AG09319 (cell line): ENCODE measurements at regions not wholly inside any gene's neighbourhood (a gene's known extent, or its start where the extent isn't known, plus 50 kb on each side); places are given as distances from the start of the nearest gene placed in this dataset.

Experiments used
- DNase-seq: peaks from one replicate; pipeline ENCODE4 v3.0.0-alpha.2; 2010; ENCODE audit warnings: low read depth; ENCODE audit errors: extremely low read depth
- TF ChIP-seq, protein P1 (sequence below): IDR thresholded peaks from 2 replicates; pipeline ENCODE4 v1.5.1; 2011; ENCODE audit warnings: low read depth, mild to moderate bottlenecking, inconsistent platforms, low read length, moderate library complexity

GRCh38 chr5:8213701-8214240 is 344.8 kb downstream of the MTRR start:
- DNase-seq = no peak
- TF ChIP-seq, protein P1, sequence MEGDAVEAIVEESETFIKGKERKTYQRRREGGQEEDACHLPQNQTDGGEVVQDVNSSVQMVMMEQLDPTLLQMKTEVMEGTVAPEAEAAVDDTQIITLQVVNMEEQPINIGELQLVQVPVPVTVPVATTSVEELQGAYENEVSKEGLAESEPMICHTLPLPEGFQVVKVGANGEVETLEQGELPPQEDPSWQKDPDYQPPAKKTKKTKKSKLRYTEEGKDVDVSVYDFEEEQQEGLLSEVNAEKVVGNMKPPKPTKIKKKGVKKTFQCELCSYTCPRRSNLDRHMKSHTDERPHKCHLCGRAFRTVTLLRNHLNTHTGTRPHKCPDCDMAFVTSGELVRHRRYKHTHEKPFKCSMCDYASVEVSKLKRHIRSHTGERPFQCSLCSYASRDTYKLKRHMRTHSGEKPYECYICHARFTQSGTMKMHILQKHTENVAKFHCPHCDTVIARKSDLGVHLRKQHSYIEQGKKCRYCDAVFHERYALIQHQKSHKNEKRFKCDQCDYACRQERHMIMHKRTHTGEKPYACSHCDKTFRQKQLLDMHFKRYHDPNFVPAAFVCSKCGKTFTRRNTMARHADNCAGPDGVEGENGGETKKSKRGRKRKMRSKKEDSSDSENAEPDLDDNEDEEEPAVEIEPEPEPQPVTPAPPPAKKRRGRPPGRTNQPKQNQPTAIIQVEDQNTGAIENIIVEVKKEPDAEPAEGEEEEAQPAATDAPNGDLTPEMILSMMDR = no peak

- TF ChIP-seq, protein P1 = no peak
- DNase-seq = no peak
These were observed 348.0 kb downstream of the MTRR start for GRCh38 chr5:8216921-8217320.

DNA sequence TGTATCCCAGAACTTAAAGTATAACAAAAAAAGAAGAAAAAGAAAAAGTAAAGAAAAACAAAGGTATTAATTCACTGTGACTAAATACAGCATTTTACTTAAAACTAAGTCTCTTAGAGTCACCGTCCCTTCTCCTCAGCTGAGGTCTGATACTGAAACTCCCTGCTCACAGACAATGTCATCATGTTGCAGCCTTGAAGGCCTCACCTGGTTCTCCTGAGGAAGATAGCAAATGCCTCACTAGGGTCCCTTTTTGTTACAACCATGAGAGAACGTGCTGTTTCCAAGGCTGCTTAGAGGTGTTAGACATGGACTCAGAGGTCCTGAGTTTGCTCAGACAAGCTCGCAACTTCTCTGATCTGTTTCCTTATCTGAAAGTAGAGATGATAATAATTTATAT is 357.2 kb downstream of the MTRR start:
- TF ChIP-seq, protein P1 = no peak
- no peak for DNase-seq

- DNase-seq = no peak
- TF ChIP-seq, protein P1 = no peak
These were observed 358.2 kb downstream of the MTRR start for GRCh38 chr5:8227112-8227511.

DNA sequence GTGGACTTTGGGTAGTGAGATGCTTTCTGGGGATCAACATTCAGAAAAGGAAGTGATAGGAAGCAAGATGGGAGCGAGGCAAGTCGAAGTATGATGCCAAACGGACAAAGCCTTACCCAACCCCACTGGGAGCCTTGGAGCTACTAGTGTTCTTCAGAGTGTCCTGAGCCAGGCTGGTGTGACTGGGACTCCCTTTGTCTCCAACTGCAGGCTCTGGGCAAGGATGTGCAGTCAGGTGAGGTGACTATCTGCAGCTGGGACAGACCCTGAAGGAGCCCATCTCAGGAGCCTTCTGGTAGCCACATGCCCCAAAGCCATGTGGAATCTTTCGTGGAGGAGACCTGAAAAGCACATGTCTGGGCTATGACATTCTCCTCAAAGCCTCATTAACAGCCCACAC is 360.6 kb downstream of the MTRR start:
- no peak for DNase-seq
- TF ChIP-seq, protein P1 = no peak

GRCh38 chr5:8230868-8231267 is 361.9 kb downstream of the MTRR start:
- TF ChIP-seq, protein P1 = no peak
- DNase-seq = no peak

GRCh38 chr5:8233479-8233878 is 364.5 kb downstream of the MTRR start:
- TF ChIP-seq, protein P1 = no peak
- DNase-seq = no peak
